Right lobe of liver (tissue), 6 donors: ENCODE measurements at regions not wholly inside any gene's neighbourhood (a gene's known extent, or its start where the extent isn't known, plus 50 kb on each side); places are given as distances from the start of the nearest gene placed in this dataset.
"Not testable (repeated sequence)": the region's sequence is repeated elsewhere in the genome, so short reads cannot be mapped to it uniquely, and the experiment has no call there.

Experiments used
- ATAC-seq, 4 donors: fragments of 200-7000 bp; cut with Tn5 transposase; one replicate each; pipeline ENCODE4 v1.9.1; 2020; ENCODE audit warnings: mild to moderate bottlenecking in 4 of 4, moderate library complexity in 4 of 4
- DNase-seq, 3 donors: peaks; one replicate each; pipeline ENCODE4 v3.0.0-alpha.2; 2020
- H3K27ac ChIP-seq, 3 donors: fragments of 200-600 bp; one replicate each; pipeline ENCODE4 v1.8.0; 2022
- H3K27me3 ChIP-seq, 2 donors: fragments of 200-600 bp; one replicate each; pipeline ENCODE4 v1.8.0; 2022
- H3K36me3 ChIP-seq, 4 donors: fragments of 200-600 bp; sonication (generic) in 1 of 4; one replicate each; pipeline versions ENCODE4 v1.5.1 to v1.8.0; 2017 to 2022; ENCODE audit warnings: control low read depth in 1 of 4
- H3K4me1 ChIP-seq, 4 donors: fragments of 200-600 bp; sonication (generic) in 1 of 4; one replicate each; pipeline versions ENCODE4 v1.5.1 to v1.8.0; 2017 to 2022; ENCODE audit warnings: control low read depth in 1 of 4
- H3K4me3 ChIP-seq, 3 donors: fragments of 200-600 bp; one replicate each; pipeline ENCODE4 v1.8.0; 2022
- H3K9me3 ChIP-seq, 4 donors: fragments of 200-600 bp; sonication (generic) in 1 of 4; one replicate each; pipeline versions ENCODE4 v1.5.1 to v1.8.0; 2017 to 2022; ENCODE audit warnings: control low read depth in 1 of 4
- POLR2A ChIP-seq: fragments of 450-650 bp; IDR thresholded peaks from one replicate; pipeline ENCODE4 v1.6.1; 2017; ENCODE audit warnings: antibody characterized with exemption, mild to moderate bottlenecking
- WGBS: methylation state at CpG from one replicate; pipeline ENCODE4 v1.1.6; 2018; ENCODE audit warnings: low coverage, low lambda C conversion rate; ENCODE audit not compliant: insufficient coverage; ENCODE audit errors: missing lambda C conversion rate; 5-methylcytosine and 5-hydroxymethylcytosine counted together
- intact Hi-C, 2 donors: fragments of 100-400 bp; cut with DNase I; formaldehyde crosslinking; loops; one replicate each; pipeline versions ENCODE4 v1.11.2 to v1.14.1; 2022
- TF ChIP-seq, protein P1 (sequence below), 4 donors: fragments of 200-600 bp in 3 of 4; fragments of 450-650 bp in 1 of 4; IDR thresholded peaks; one replicate each; pipeline versions ENCODE4 v1.5.1 to v1.8.0; 2016 to 2022; ENCODE audit warnings: antibody characterized with exemption in 4 of 4, mild to moderate bottlenecking in 2 of 4
- donor health status: DM: no; HTN: yes; CAD: no.
- donor health status: DM: no; HTN: no; CAD: no.
- donor health status: DM: no; HTN: no; CAD: no.
- donor health status: DM: no; HTN: yes; CAD: no.
- donor health status: DM: no; HTN: yes; CAD: no.

DNA sequence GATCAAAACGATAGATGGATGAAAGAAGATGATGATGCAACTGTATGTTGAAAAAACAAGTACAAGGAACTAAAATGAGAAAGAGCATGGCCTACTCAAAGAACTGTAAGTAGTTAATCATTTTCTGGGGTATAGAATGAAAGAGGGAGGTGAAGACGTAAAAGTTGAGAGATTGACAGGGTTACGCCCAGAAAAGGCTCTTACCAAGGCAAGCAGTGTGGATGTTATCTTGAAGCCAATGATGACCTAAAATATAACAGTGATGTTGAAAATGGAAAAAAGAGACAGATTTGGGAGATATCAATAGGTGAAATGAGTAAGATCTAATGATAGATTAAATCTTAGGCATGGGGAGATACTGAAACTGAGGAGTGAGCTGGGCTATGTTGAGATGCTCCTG, 80.4 kb upstream of the GNAQ start:
- Histone ChIP-seq H3K4me3 (no peak overlapping the region), H3K4me1 (no peaks in the 10 kb centered on the region), H3K36me3 (no peaks in the 10 kb centered on the region), H3K9me3 (no peaks in the 10 kb centered on the region), H3K27ac (no peak overlapping the region), H3K27me3 (no peaks in the 10 kb centered on the region)
- no peak for DNase-seq
- ATAC-seq: no peak
- TF ChIP-seq, protein P1, sequence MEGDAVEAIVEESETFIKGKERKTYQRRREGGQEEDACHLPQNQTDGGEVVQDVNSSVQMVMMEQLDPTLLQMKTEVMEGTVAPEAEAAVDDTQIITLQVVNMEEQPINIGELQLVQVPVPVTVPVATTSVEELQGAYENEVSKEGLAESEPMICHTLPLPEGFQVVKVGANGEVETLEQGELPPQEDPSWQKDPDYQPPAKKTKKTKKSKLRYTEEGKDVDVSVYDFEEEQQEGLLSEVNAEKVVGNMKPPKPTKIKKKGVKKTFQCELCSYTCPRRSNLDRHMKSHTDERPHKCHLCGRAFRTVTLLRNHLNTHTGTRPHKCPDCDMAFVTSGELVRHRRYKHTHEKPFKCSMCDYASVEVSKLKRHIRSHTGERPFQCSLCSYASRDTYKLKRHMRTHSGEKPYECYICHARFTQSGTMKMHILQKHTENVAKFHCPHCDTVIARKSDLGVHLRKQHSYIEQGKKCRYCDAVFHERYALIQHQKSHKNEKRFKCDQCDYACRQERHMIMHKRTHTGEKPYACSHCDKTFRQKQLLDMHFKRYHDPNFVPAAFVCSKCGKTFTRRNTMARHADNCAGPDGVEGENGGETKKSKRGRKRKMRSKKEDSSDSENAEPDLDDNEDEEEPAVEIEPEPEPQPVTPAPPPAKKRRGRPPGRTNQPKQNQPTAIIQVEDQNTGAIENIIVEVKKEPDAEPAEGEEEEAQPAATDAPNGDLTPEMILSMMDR (IDR thresholded peaks at IDR 0.05): no peak
- TF ChIP-seq POLR2A: no peak
- 81% methylated on average over 3 of the region's 3 CpGs for WGBS
- intact Hi-C loops: no loop called here

DNA sequence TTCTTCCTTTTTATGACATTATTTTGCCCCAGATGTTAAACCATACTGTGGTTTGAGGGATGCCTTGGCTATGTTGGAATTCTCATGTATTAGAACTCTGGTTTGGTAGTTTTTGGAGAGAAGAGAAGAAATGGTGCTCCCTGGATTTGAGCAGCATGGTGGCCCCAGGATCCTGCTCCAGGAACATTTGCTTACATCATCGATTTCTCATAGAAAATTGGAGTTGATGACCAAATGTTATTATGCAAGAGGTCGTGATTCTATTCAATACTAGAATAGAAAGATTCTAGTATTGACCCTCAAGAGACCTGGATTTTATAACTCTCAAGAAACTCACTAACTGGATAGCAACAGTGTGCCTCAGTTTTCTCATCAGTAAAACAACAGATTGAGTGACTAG, 77.5 kb upstream of the GNAQ start:
- WGBS: 49% methylated on average over 2 of the region's 2 CpGs

DNA sequence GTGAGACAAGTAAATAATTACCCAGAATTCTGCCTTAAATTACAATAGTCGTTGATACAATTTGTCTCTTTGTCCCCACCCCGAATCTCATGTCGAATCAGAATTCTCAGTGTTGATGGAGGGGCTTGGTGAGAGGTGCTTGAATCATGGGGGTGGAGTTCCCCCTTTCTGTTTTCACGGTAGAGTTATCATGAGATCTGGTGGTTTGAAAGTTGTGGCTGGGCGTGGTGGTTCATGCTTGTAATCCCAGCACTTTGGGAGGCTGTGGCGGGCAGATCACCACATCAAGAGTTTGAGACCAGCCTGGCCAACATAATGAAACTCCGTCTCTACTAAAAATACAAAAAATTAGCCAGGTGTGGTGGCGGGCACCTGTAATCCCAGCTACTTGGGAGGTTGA, 75.0 kb upstream of the GNAQ start:
- not testable (repeated sequence) for H3K4me3 ChIP-seq
- WGBS: 67% methylated on average over 6 of the region's 8 CpGs

More for the DNA sequence above, 77.5 kb upstream of the GNAQ start:
- no peak for DNase-seq
- no peaks in the 10 kb centered on the region for H3K36me3 ChIP-seq
- H3K9me3 ChIP-seq: no peaks in the 10 kb centered on the region
- TF ChIP-seq POLR2A: no peak
- TF ChIP-seq, protein P1 (IDR thresholded peaks at IDR 0.05): no peak
- ATAC-seq: no peak
- H3K27ac ChIP-seq: no peak overlapping the region
- intact Hi-C loops: no loop called here
- no peaks in the 10 kb centered on the region for H3K4me1 ChIP-seq
- no peak overlapping the region for H3K4me3 ChIP-seq
- no peaks in the 10 kb centered on the region for H3K27me3 ChIP-seq

DNA sequence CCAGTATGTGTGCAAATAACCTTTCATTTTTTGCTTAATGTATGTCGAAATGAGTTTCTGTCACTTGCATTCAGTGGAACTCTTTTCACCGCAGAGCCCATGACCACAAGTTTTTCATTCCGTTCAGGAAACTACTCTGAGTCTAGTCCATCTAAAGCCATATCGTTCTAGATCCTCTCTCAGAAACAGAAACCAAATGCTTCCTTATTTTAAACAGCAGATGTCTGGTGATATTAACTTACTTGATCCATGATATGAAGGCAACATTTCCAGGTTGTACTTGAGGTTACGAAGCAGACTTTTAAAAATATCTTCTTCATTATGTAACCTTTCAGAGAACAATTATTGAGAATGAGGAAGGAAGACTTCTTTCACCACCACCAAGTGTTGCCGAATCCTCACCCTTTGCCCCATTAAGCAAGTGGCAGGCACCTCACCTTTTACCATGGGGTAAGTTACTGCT, 72.4 kb upstream of the GNAQ start:
- TF ChIP-seq POLR2A: no peak
- TF ChIP-seq, protein P1 (IDR thresholded peaks at IDR 0.05): no peak
- H3K27me3 ChIP-seq: no peaks in the 10 kb centered on the region
- H3K36me3 ChIP-seq: no peaks in the 10 kb centered on the region
- intact Hi-C loops: no loop called here
- no peaks in the 10 kb centered on the region for H3K9me3 ChIP-seq
- no peak overlapping the region for H3K27ac ChIP-seq
- H3K4me3 ChIP-seq: no peak overlapping the region
- H3K4me1 ChIP-seq: no peaks in the 10 kb centered on the region
- peak; percentile 12 to 59 (median 36) for ATAC-seq
- DNase-seq: no peak
- WGBS: 40% methylated on average over 6 of the region's 6 CpGs

More for the DNA sequence above, 75.0 kb upstream of the GNAQ start:
- ATAC-seq, H3K9me3 ChIP-seq, intact Hi-C loops, DNase-seq, H3K27ac ChIP-seq, H3K36me3 ChIP-seq, H3K4me1 ChIP-seq, H3K27me3 ChIP-seq: not testable (repeated sequence)

DNA sequence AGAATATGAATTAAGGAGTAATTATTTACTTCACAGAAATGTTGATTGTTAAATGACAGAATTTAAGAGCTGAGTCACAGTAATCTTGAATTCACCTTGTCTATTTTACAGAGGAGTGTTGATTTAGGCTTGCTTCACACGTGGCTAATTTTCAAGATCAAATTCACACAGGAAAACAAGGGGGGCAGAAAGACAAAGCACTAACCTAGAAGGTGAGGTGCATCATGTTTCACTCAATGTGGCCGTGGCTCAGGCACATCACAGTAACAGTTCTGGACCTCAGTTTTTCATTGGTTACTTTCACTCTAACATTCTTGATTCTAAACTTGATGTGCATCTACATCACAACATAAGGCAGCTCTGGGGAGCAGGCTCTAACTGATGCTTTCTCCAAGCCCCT, 69.6 kb upstream of the GNAQ start:
- H3K4me3 ChIP-seq: no peak overlapping the region
- H3K36me3 ChIP-seq: no peaks in the 10 kb centered on the region
- ATAC-seq (no peak), DNase-seq (no peak)
- no peaks in the 10 kb centered on the region for H3K27me3 ChIP-seq
- intact Hi-C loops: no loop called here
- H3K9me3 ChIP-seq: no peaks in the 10 kb centered on the region
- TF ChIP-seq, protein P1 (IDR thresholded peaks at IDR 0.05): no peak
- TF ChIP-seq POLR2A: no peak
- no peak overlapping the region for H3K27ac ChIP-seq
- 42% methylated on average over 2 of the region's 2 CpGs for WGBS
- no peaks in the 10 kb centered on the region for H3K4me1 ChIP-seq
